PC-3 (cell line): ENCODE measurements at regions not wholly inside any gene's neighbourhood (a gene's known extent, or its start where the extent isn't known, plus 50 kb on each side); places are given as distances from the start of the nearest gene placed in this dataset.

Experiments used
- CTCF ChIP-seq: fragments of 300-600 bp; sonication (generic); conservative IDR thresholded peaks from 2 replicates; pipeline ENCODE4 v1.5.1; 2017; ENCODE audit warnings: antibody characterized with exemption, low read depth, mild to moderate bottlenecking, low read length
- EZH2 ChIP-seq: fragments of 300-600 bp; sonication (generic); IDR thresholded peaks from one replicate; pipeline ENCODE4 v1.6.1; 2017; ENCODE audit warnings: antibody characterized with exemption, mild to moderate bottlenecking, low read length; ENCODE audit not compliant: unreplicated experiment
- EZH2phosphoT487 ChIP-seq: fragments of 300-600 bp; sonication (generic); IDR thresholded peaks from 2 replicates; pipeline ENCODE4 v1.6.1; 2018; ENCODE audit warnings: mild to moderate bottlenecking, antibody characterized with exemption, low read length, borderline replicate concordance

GRCh38 chr6:849075-849506, 156.2 kb upstream of the EXOC2 start:
- TF ChIP-seq CTCF (no peak), EZH2phosphoT487 (no peak), EZH2 (no peak)
